Smooth muscle cell (in vitro differentiated cells): ENCODE measurements at regions not wholly inside any gene's neighbourhood (a gene's known extent, or its start where the extent isn't known, plus 50 kb on each side); places are given as distances from the start of the nearest gene placed in this dataset.

ENCODE experiments used
- DNase-seq: peaks from one replicate; lab custom pipeline; 2025; ENCODE audit not compliant: unreplicated experiment; lab: John Stamatoyannopoulos, UW
- H2AFZ ChIP-seq: fragments of 200-600 bp; sonication (generic); 2 replicates; pipeline ENCODE4 v1.6.0; 2016; ENCODE audit warnings: antibody characterized with exemption, low read depth, mild to moderate bottlenecking
- H3F3A ChIP-seq: fragments of 200-600 bp; sonication (generic); 2 replicates; pipeline ENCODE4 v1.6.0; 2017; ENCODE audit warnings: antibody characterized with exemption, low read depth
- H3K27ac ChIP-seq: fragments of 200-600 bp; sonication (generic); 2 replicates; pipeline ENCODE4 v1.5.1; 2016; ENCODE audit warnings: low read depth, mild to moderate bottlenecking
- H3K27me3 ChIP-seq: fragments of 200-600 bp; sonication (generic); 2 replicates; pipeline ENCODE4 v1.6.1; 2016; ENCODE audit warnings: low read depth, mild to moderate bottlenecking
- H3K36me3 ChIP-seq: fragments of 200-600 bp; sonication (generic); 2 replicates; pipeline ENCODE4 v1.5.1; 2016; ENCODE audit warnings: low read depth
- H3K4me1 ChIP-seq: fragments of 200-600 bp; sonication (generic); 2 replicates; pipeline ENCODE4 v1.5.1; 2016; ENCODE audit warnings: low read depth
- H3K4me2 ChIP-seq: fragments of 200-600 bp; sonication (generic); 2 replicates; pipeline ENCODE4 v1.6.0; 2016; ENCODE audit warnings: mild to moderate bottlenecking
- H3K4me3 ChIP-seq: fragments of 200-600 bp; sonication (generic); 2 replicates; pipeline ENCODE4 v1.5.1; 2016; ENCODE audit warnings: mild to moderate bottlenecking
- H3K79me2 ChIP-seq: fragments of 200-600 bp; sonication (generic); 2 replicates; pipeline ENCODE4 v1.6.0; 2016; ENCODE audit warnings: low read depth, mild to moderate bottlenecking
- H3K9ac ChIP-seq: fragments of 200-600 bp; sonication (generic); 2 replicates; pipeline ENCODE4 v1.6.0; 2016; ENCODE audit warnings: low read depth
- H3K9me3 ChIP-seq: fragments of 200-600 bp; sonication (generic); replicated peaks from 2 replicates; pipeline ENCODE4 v1.5.1; 2016; ENCODE audit warnings: low read depth
- H4K20me1 ChIP-seq: fragments of 200-600 bp; sonication (generic); 2 replicates; pipeline ENCODE4 v1.6.0; 2016; ENCODE audit warnings: low read depth
- CTCF ChIP-seq: fragments of 200-600 bp; sonication (generic); IDR thresholded peaks from 2 replicates; pipeline ENCODE4 v1.5.1; 2017; ENCODE audit warnings: borderline replicate concordance, mild to moderate bottlenecking, antibody characterized with exemption; ENCODE audit not compliant: insufficient read depth, poor library complexity, severe bottlenecking
- WGBS: methylation state at CpG from one replicate; pipeline ENCODE4 v1.1.7; 2016; ENCODE audit warnings: low lambda C conversion rate; 5-methylcytosine and 5-hydroxymethylcytosine counted together

- DNase-seq, result no peak
- Histone ChIP-seq H3K27ac (no peak overlapping the region), H3K4me2 (no peak overlapping the region), H3K79me2 (no peaks in the 10 kb centered on the region), H3F3A (no peaks in the 10 kb centered on the region), H3K9ac (no peak overlapping the region), H3K9me3 (no peaks in the 10 kb centered on the region), H4K20me1 (no peaks in the 10 kb centered on the region), H3K4me3 (no peak overlapping the region), H3K4me1 (no peaks in the 10 kb centered on the region), H2AFZ (no peak overlapping the region), H3K27me3 (no peaks in the 10 kb centered on the region), H3K36me3 (no peaks in the 10 kb centered on the region)
- TF ChIP-seq CTCF, result no peak
Observed at GRCh38 chr6:67870321-67870720, 764.8 kb upstream of the ADGRB3 start.

GRCh38 chr6:67863346-67863745 is 771.7 kb upstream of the ADGRB3 start:
- Histone ChIP-seq H3K36me3 (no peaks in the 10 kb centered on the region), H3K27ac (peak overlapping the region; percentile 51), H3K79me2 (no peaks in the 10 kb centered on the region), H3K27me3 (no peaks in the 10 kb centered on the region), H3K9me3 (no peaks in the 10 kb centered on the region), H2AFZ (no peak overlapping the region), H3K4me1 (no peaks in the 10 kb centered on the region), H3K4me3 (no peak overlapping the region), H3F3A (no peaks in the 10 kb centered on the region), H3K9ac (no peak overlapping the region), H3K4me2 (no peak overlapping the region), H4K20me1 (no peaks in the 10 kb centered on the region)
- DNase-seq, result no peak
- TF ChIP-seq CTCF, result no peak
- 79% methylated on average over 2 of the region's 2 CpGs for WGBS

- DNase-seq, result no peak
- Histone ChIP-seq H4K20me1 (no peaks in the 10 kb centered on the region), H3K4me2 (no peak overlapping the region), H3K9me3 (no peaks in the 10 kb centered on the region), H3K79me2 (no peaks in the 10 kb centered on the region), H3K4me1 (no peaks in the 10 kb centered on the region), H3K4me3 (no peak overlapping the region), H3F3A (no peaks in the 10 kb centered on the region), H2AFZ (peak overlapping the region; percentile 33), H3K36me3 (no peaks in the 10 kb centered on the region), H3K9ac (no peak overlapping the region), H3K27me3 (no peaks in the 10 kb centered on the region), H3K27ac (peak overlapping the region; percentile 47)
- no peak for TF ChIP-seq CTCF
Observed at GRCh38 chr6:67854098-67854497, 781.0 kb upstream of the ADGRB3 start.

- H3K9ac ChIP-seq, result no peak overlapping the region
- no peaks in the 10 kb centered on the region for H3K79me2 ChIP-seq
- no peak overlapping the region for H2AFZ ChIP-seq
- no peak for DNase-seq
- no peaks in the 10 kb centered on the region for H4K20me1 ChIP-seq
- no peak for TF ChIP-seq CTCF
- 93% methylated on average over 2 of the region's 2 CpGs for WGBS
- no peak overlapping the region for H3K4me2 ChIP-seq
- H3K36me3 ChIP-seq, result no peaks in the 10 kb centered on the region
- no peaks in the 10 kb centered on the region for H3K4me1 ChIP-seq
- peaks cover under 1% of the 10 kb centered on the region for H3K9me3 ChIP-seq
- no peak overlapping the region for H3K27ac ChIP-seq
- H3F3A ChIP-seq, result no peaks in the 10 kb centered on the region
- no peaks in the 10 kb centered on the region for H3K27me3 ChIP-seq
- no peak overlapping the region for H3K4me3 ChIP-seq
Observed at GRCh38 chr6:67839818-67840217, 795.3 kb upstream of the ADGRB3 start.
